BE2C (cell line): ENCODE measurements at regions not wholly inside any gene's neighbourhood (a gene's known extent, or its start where the extent isn't known, plus 50 kb on each side); places are given as distances from the start of the nearest gene placed in this dataset.

Experiments used
- DNase-seq: peaks from one replicate; pipeline ENCODE4 v3.0.0-alpha.2; 2020
- H3K27me3 ChIP-seq: fragments of 250-450 bp; sonication (Bioruptor Pico); 2 replicates; pipeline ENCODE4 v1.5.1; 2020; ENCODE audit warnings: mild to moderate bottlenecking
- H3K36me3 ChIP-seq: fragments of 250-450 bp; sonication (Bioruptor Pico); 2 replicates; pipeline ENCODE4 v1.5.1; 2020; ENCODE audit warnings: mild to moderate bottlenecking
- H3K4me1 ChIP-seq: fragments of 250-450 bp; sonication (Bioruptor Pico); 2 replicates; pipeline ENCODE4 v1.5.1; 2020
- H3K4me3 ChIP-seq: 2 replicates; pipeline ENCODE4 v1.5.1; 2011; ENCODE audit warnings: low read depth, low read length
- H3K9me3 ChIP-seq: fragments of 250-450 bp; sonication (Bioruptor Pico); 2 replicates; pipeline ENCODE4 v1.5.1; 2020
- CTCF ChIP-seq: IDR thresholded peaks from 2 replicates; pipeline ENCODE4 v1.5.1; 2012; ENCODE audit warnings: mild to moderate bottlenecking, low read depth, low read length

- H3K9me3 ChIP-seq = no peaks in the 10 kb centered on the region
- H3K36me3 ChIP-seq = no peaks in the 10 kb centered on the region
- peak; percentile 22 for DNase-seq
- no peak overlapping the region for H3K4me3 ChIP-seq
- no peak for TF ChIP-seq CTCF
- no peaks in the 10 kb centered on the region for H3K4me1 ChIP-seq
- H3K27me3 ChIP-seq = no peaks in the 10 kb centered on the region
Observed at GRCh38 chr1:53390736-53391135, 62.9 kb upstream of the LRP8 start.

DNA sequence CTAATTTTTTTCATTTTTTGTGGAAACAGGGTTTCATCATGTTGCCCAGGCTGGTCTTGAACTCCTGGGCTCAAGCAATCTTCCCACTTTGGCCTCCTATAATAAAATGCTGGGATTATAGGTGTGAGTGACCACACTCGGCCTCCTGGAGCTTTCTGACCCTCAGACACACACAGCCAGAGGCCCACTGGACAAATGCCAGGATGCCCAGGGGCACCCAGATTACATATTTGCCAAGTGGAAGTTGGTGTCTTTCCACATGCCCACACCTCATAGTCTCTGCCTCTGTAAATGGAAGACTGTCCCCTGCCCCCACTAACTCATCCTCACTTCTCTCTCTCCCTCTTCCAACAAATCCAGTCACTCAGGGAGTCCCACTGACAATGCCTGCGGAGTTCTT, 63.4 kb upstream of the LRP8 start:
- Histone ChIP-seq H3K27me3 (no peaks in the 10 kb centered on the region), H3K36me3 (no peaks in the 10 kb centered on the region), H3K9me3 (no peaks in the 10 kb centered on the region), H3K4me1 (no peaks in the 10 kb centered on the region), H3K4me3 (no peak overlapping the region)
- DNase-seq = no peak
- no peak for TF ChIP-seq CTCF

- Histone ChIP-seq H3K4me1 (no peaks in the 10 kb centered on the region), H3K27me3 (no peaks in the 10 kb centered on the region), H3K9me3 (no peaks in the 10 kb centered on the region), H3K36me3 (no peaks in the 10 kb centered on the region), H3K4me3 (no peak overlapping the region)
- no peak for DNase-seq
- no peak for TF ChIP-seq CTCF
Observed at GRCh38 chr1:53391982-53392381, 64.1 kb upstream of the LRP8 start.

- H3K9me3 ChIP-seq = no peaks in the 10 kb centered on the region
- H3K4me1 ChIP-seq = no peaks in the 10 kb centered on the region
- H3K4me3 ChIP-seq = no peak overlapping the region
- H3K36me3 ChIP-seq = no peaks in the 10 kb centered on the region
- no peaks in the 10 kb centered on the region for H3K27me3 ChIP-seq
- no peak for DNase-seq
- TF ChIP-seq CTCF = no peak
Observed at GRCh38 chr1:53392460-53392859, 64.6 kb upstream of the LRP8 start.

- peak; percentile 71 for TF ChIP-seq CTCF
- H3K4me3 ChIP-seq = no peak overlapping the region
- no peaks in the 10 kb centered on the region for H3K27me3 ChIP-seq
- H3K36me3 ChIP-seq = no peaks in the 10 kb centered on the region
- peak; percentile 69 for DNase-seq
- no peaks in the 10 kb centered on the region for H3K4me1 ChIP-seq
- H3K9me3 ChIP-seq = no peaks in the 10 kb centered on the region
Observed at GRCh38 chr1:53393325-53393792, 65.5 kb upstream of the LRP8 start.

GRCh38 chr1:53394306-53394705, 64.9 kb upstream of the DMRTB1 start:
- H3K9me3 ChIP-seq = no peaks in the 10 kb centered on the region
- H3K4me3 ChIP-seq = no peak overlapping the region
- H3K36me3 ChIP-seq = no peaks in the 10 kb centered on the region
- no peak for TF ChIP-seq CTCF
- no peaks in the 10 kb centered on the region for H3K27me3 ChIP-seq
- DNase-seq = no peak
- no peaks in the 10 kb centered on the region for H3K4me1 ChIP-seq
